ENCODE measurements at regions not wholly inside any gene's neighbourhood (a gene's known extent, or its start where the extent isn't known, plus 50 kb on each side); places are given as distances from the start of the nearest gene placed in this dataset.

GRCh38 chr9:113823421-113823820 is 52.7 kb upstream of the ZNF618 start:
- no peak for DNase-seq (ENCODE audit: low read depth, low spot score)

Data from smooth muscle cell of the brain vasculature (primary cell).